H9 (cell line): ENCODE measurements at regions not wholly inside any gene's neighbourhood (a gene's known extent, or its start where the extent isn't known, plus 50 kb on each side); places are given as distances from the start of the nearest gene placed in this dataset.

Experiments
- DNase-seq: peaks from one replicate; pipeline ENCODE4 v3.0.0-alpha.2; 2017
- H2AFZ ChIP-seq: one replicate; pipeline ENCODE4 v1.6.1; 2013; ENCODE audit warnings: mild to moderate bottlenecking, low read length, control low read depth, moderate library complexity
- H2AK5ac ChIP-seq: 2 replicates; pipeline ENCODE4 v1.6.1; 2013; ENCODE audit warnings: low read length, control low read depth, mixed read lengths; ENCODE audit not compliant: insufficient read length
- H2BK120ac ChIP-seq: one replicate; pipeline ENCODE4 v1.6.1; 2013; ENCODE audit warnings: low read depth, mild to moderate bottlenecking, low read length, control low read depth, inconsistent platforms; ENCODE audit not compliant: poor library complexity, severe bottlenecking
- H2BK12ac ChIP-seq: 2 replicates; pipeline ENCODE4 v1.6.1; 2013; ENCODE audit warnings: low read length, control low read depth, mixed read lengths, low read depth; ENCODE audit not compliant: insufficient read length
- H2BK15ac ChIP-seq: 2 replicates; pipeline ENCODE4 v1.6.1; 2013; ENCODE audit warnings: low read depth, low read length, control low read depth
- H2BK20ac ChIP-seq: one replicate; pipeline ENCODE4 v1.6.1; 2013; ENCODE audit warnings: low read depth, mild to moderate bottlenecking, low read length, control low read depth, inconsistent platforms; ENCODE audit not compliant: poor library complexity, severe bottlenecking
- H2BK5ac ChIP-seq: 2 replicates; pipeline ENCODE4 v1.6.1; 2013; ENCODE audit warnings: low read length, control low read depth, mixed read lengths; ENCODE audit not compliant: insufficient read length
- H3K14ac ChIP-seq: 2 replicates; pipeline ENCODE4 v1.6.1; 2013; ENCODE audit warnings: low read length, control low read depth; ENCODE audit not compliant: insufficient read depth
- H3K18ac ChIP-seq: 2 replicates; pipeline ENCODE4 v1.6.1; 2013; ENCODE audit warnings: low read depth, mild to moderate bottlenecking, mixed read lengths, low read length, control low read depth; ENCODE audit not compliant: insufficient read length
- H3K23ac ChIP-seq: 2 replicates; pipeline ENCODE4 v1.6.1; 2013; ENCODE audit warnings: low read length, control low read depth, mixed read lengths, low read depth; ENCODE audit not compliant: insufficient read length
- H3K23me2 ChIP-seq: 2 replicates; pipeline ENCODE4 v1.6.1; 2013; ENCODE audit warnings: low read depth, mild to moderate bottlenecking, mixed read lengths, low read length, control low read depth; ENCODE audit not compliant: insufficient read length, poor library complexity, severe bottlenecking
- H3K27ac ChIP-seq: 2 replicates; pipeline ENCODE4 v1.5.1; 2013; ENCODE audit warnings: low read length, control low read depth, mixed read lengths, low read depth; ENCODE audit not compliant: insufficient read length
- H3K27me3 ChIP-seq: 2 replicates; pipeline ENCODE4 v1.6.1; 2013; ENCODE audit warnings: low read length, control low read depth, inconsistent platforms; ENCODE audit not compliant: insufficient read depth
- H3K4ac ChIP-seq: 2 replicates; pipeline ENCODE4 v1.6.1; 2013; ENCODE audit warnings: low read depth, mild to moderate bottlenecking, control low read depth, inconsistent platforms, low read length, moderate library complexity
- H3K4me1 ChIP-seq: 2 replicates; pipeline ENCODE4 v1.6.1; 2013; ENCODE audit warnings: low read length, control low read depth, inconsistent platforms; ENCODE audit not compliant: insufficient read depth
- H3K4me2 ChIP-seq: 2 replicates; pipeline ENCODE4 v1.6.1; 2013; ENCODE audit warnings: low read length, control low read depth, mixed read lengths; ENCODE audit not compliant: insufficient read length, insufficient read depth
- H3K56ac ChIP-seq: 2 replicates; pipeline ENCODE4 v1.6.1; 2013; ENCODE audit warnings: low read depth, mild to moderate bottlenecking, mixed read lengths, low read length, control low read depth; ENCODE audit not compliant: insufficient read length
- H3K79me1 ChIP-seq: 2 replicates; pipeline ENCODE4 v1.6.1; 2013; ENCODE audit warnings: low read depth, mild to moderate bottlenecking, moderate library complexity, low read length, control low read depth, inconsistent platforms; ENCODE audit not compliant: insufficient read depth, poor library complexity, severe bottlenecking
- H3K79me2 ChIP-seq: 2 replicates; pipeline ENCODE4 v1.6.1; 2013; ENCODE audit warnings: low read length, control low read depth, inconsistent platforms; ENCODE audit not compliant: insufficient read depth
- H3K9ac ChIP-seq: 2 replicates; pipeline ENCODE4 v1.6.1; 2013; ENCODE audit warnings: low read length, control low read depth, mixed read lengths; ENCODE audit not compliant: insufficient read length; ENCODE audit errors: extremely low read depth
- H3K9me3 ChIP-seq: one replicate; pipeline ENCODE4 v1.6.1; 2013; ENCODE audit warnings: low read depth, low read length, inconsistent platforms; ENCODE audit not compliant: control insufficient read depth
- H3T11ph ChIP-seq: one replicate; pipeline ENCODE4 v1.6.1; 2013; ENCODE audit warnings: mild to moderate bottlenecking, low read length, control low read depth, inconsistent platforms
- H4K20me1 ChIP-seq: one replicate; pipeline ENCODE4 v1.6.1; 2013; ENCODE audit not compliant: control insufficient read depth, insufficient read length, insufficient read depth
- H4K5ac ChIP-seq: 2 replicates; pipeline ENCODE4 v1.6.1; 2013; ENCODE audit warnings: low read depth, mild to moderate bottlenecking, mixed read lengths, low read length, control low read depth; ENCODE audit not compliant: insufficient read length
- H4K8ac ChIP-seq: replicated peaks from 2 replicates; pipeline ENCODE4 v1.6.1; 2013; ENCODE audit warnings: low read length, control low read depth, mixed read lengths, low read depth; ENCODE audit not compliant: insufficient read length
- H4K91ac ChIP-seq: 2 replicates; pipeline ENCODE4 v1.6.1; 2013; ENCODE audit warnings: low read depth, mild to moderate bottlenecking, moderate library complexity, mixed read lengths, low read length, control low read depth; ENCODE audit not compliant: insufficient read length
- H3K27ac Mint-ChIP-seq, 3 experiments: 2 replicates in 2 of 3; 3 replicates in 1 of 3; pipeline ENCODE4 v1.8.0; 2020 to 2021; ENCODE audit warnings: mixed read lengths in 3 of 3, mild to moderate bottlenecking in 1 of 3, moderate library complexity in 1 of 3
- H3K27me3 Mint-ChIP-seq: 2 replicates; pipeline ENCODE4 v1.8.0; 2021; ENCODE audit warnings: low read depth, mild to moderate bottlenecking, moderate library complexity, mixed read lengths
- H3K36me3 Mint-ChIP-seq, 3 experiments: 2 replicates in 2 of 3; 3 replicates in 1 of 3; pipeline ENCODE4 v1.8.0; 2020 to 2021; ENCODE audit warnings: low read depth in 3 of 3, mixed read lengths in 3 of 3; ENCODE audit not compliant: insufficient read depth in 1 of 3
- H3K4me1 Mint-ChIP-seq, 2 experiments: 2 replicates each; pipeline ENCODE4 v1.8.0; 2020; ENCODE audit warnings: mixed read lengths in 2 of 2
- H3K4me3 Mint-ChIP-seq, 2 experiments: 2 replicates in 1 of 2; 3 replicates in 1 of 2; pipeline ENCODE4 v1.8.0; 2020 to 2021; ENCODE audit warnings: mild to moderate bottlenecking in 2 of 2, mixed read lengths in 2 of 2, moderate library complexity in 1 of 2
- H3K9me3 Mint-ChIP-seq, 2 experiments: 2 replicates in 1 of 2; 3 replicates in 1 of 2; pipeline ENCODE4 v1.8.0; 2020; ENCODE audit warnings: mild to moderate bottlenecking in 2 of 2, mixed read lengths in 2 of 2, moderate library complexity in 1 of 2
- WGBS: extraction: QIAGEN DNeasy Blood & Tissue Kit; methylation state at CpG from one replicate; pipeline ENCODE4 v1.1.7; 2013; ENCODE audit warnings: missing lambda C conversion rate, low lambda C conversion rate, mixed read lengths; ENCODE audit not compliant: insufficient read length; ENCODE audit errors: extremely low coverage; 5-methylcytosine and 5-hydroxymethylcytosine counted together
- TF ChIP-seq, protein P1 (sequence below): fragments of 200-600 bp; sonication (generic); conservative IDR thresholded peaks from 3 replicates; pipeline ENCODE4 v1.8.0; 2021; ENCODE audit warnings: antibody characterized with exemption, mild to moderate bottlenecking

- Histone ChIP-seq H3K9ac (no peak overlapping the region), H3K23me2 (no peaks in the 10 kb centered on the region), H3K14ac (no peak overlapping the region), H4K91ac (no peak overlapping the region), H3K79me1 (no peaks in the 10 kb centered on the region), H2BK15ac (no peak overlapping the region), H3K4ac (no peak overlapping the region), H3K27me3 (no peaks in the 10 kb centered on the region), H4K20me1 (no peaks in the 10 kb centered on the region), H2BK5ac (no peak overlapping the region), H2BK12ac (no peak overlapping the region), H3K27ac (no peak overlapping the region), H3K18ac (no peak overlapping the region), H4K5ac (no peak overlapping the region), H3K4me2 (no peak overlapping the region), H3T11ph (no peak overlapping the region), H3K9me3 (no peaks in the 10 kb centered on the region), H3K56ac (no peak overlapping the region), H2BK120ac (no peak overlapping the region), H4K8ac (no peak overlapping the region), H2AK5ac (no peak overlapping the region), H3K23ac (no peak overlapping the region), H2BK20ac (no peak overlapping the region), H3K4me1 (peaks cover 4% of the 10 kb centered on the region), H2AFZ (no peak overlapping the region), H3K79me2 (no peaks in the 10 kb centered on the region)
- H3K4me1 Mint-ChIP-seq = peaks cover 20 to 26% of the 10 kb centered on the region in 2 experiments
- H3K27ac Mint-ChIP-seq = no peak overlapping the region
- DNase-seq = no peak
- H3K27me3 Mint-ChIP-seq = no peaks in the 10 kb centered on the region; the same call in 1 of the 2 replicates
- H3K9me3 Mint-ChIP-seq = no peaks in the 10 kb centered on the region; a peak in 1 of 5 replicates
- no CpG with 5 or more reads among the region's 5 CpGs for WGBS
- TF ChIP-seq, protein P1, sequence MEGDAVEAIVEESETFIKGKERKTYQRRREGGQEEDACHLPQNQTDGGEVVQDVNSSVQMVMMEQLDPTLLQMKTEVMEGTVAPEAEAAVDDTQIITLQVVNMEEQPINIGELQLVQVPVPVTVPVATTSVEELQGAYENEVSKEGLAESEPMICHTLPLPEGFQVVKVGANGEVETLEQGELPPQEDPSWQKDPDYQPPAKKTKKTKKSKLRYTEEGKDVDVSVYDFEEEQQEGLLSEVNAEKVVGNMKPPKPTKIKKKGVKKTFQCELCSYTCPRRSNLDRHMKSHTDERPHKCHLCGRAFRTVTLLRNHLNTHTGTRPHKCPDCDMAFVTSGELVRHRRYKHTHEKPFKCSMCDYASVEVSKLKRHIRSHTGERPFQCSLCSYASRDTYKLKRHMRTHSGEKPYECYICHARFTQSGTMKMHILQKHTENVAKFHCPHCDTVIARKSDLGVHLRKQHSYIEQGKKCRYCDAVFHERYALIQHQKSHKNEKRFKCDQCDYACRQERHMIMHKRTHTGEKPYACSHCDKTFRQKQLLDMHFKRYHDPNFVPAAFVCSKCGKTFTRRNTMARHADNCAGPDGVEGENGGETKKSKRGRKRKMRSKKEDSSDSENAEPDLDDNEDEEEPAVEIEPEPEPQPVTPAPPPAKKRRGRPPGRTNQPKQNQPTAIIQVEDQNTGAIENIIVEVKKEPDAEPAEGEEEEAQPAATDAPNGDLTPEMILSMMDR = no peak
- H3K4me3 Mint-ChIP-seq = no peak overlapping the region
- H3K36me3 Mint-ChIP-seq = no peaks in the 10 kb centered on the region
Observed at GRCh38 chr20:11808841-11809240, 108.9 kb upstream of the BTBD3 start.
